ENCODE measurements at regions not wholly inside any gene's neighbourhood (a gene's known extent, or its start where the extent isn't known, plus 50 kb on each side); places are given as distances from the start of the nearest gene placed in this dataset.

- Histone ChIP-seq H3K36me3 (ENCODE audit: control insufficient read depth, insufficient read depth, low read length, severe bottlenecking) (no peaks in the 10 kb centered on the region), H3K9ac (ENCODE audit: low read length) (no peak overlapping the region), H3K4me1 (ENCODE audit: control insufficient read depth, insufficient read depth, low read length) (no peaks in the 10 kb centered on the region), H3K9me3 (ENCODE audit: control insufficient read depth, low read length) (no peaks in the 10 kb centered on the region), H3K27me3 (replicated peaks; ENCODE audit: control insufficient read depth, insufficient read depth, low read length) (no peaks in the 10 kb centered on the region), H3K4me3 (ENCODE audit: low read length) (no peak overlapping the region)
- DNase-seq (ENCODE audit: low read depth) = no peak
These were observed 55.5 kb upstream of the ESRRG start for GRCh38 chr1:216778737-216779136.

- no peak for DNase-seq (ENCODE audit: low read depth)
- Histone ChIP-seq H3K9ac (ENCODE audit: low read length) (no peak overlapping the region), H3K27me3 (replicated peaks; ENCODE audit: control insufficient read depth, insufficient read depth, low read length) (no peaks in the 10 kb centered on the region), H3K36me3 (ENCODE audit: control insufficient read depth, insufficient read depth, low read length, severe bottlenecking) (no peaks in the 10 kb centered on the region), H3K4me3 (ENCODE audit: low read length) (no peak overlapping the region), H3K4me1 (ENCODE audit: control insufficient read depth, insufficient read depth, low read length) (no peaks in the 10 kb centered on the region), H3K9me3 (ENCODE audit: control insufficient read depth, low read length) (no peaks in the 10 kb centered on the region)
These were observed 53.9 kb upstream of the ESRRG start for GRCh38 chr1:216777148-216777547.

All from adipocyte (in vitro differentiated cells).